Right atrium auricular region (tissue), 2 donors: ENCODE measurements at regions not wholly inside any gene's neighbourhood (a gene's known extent, or its start where the extent isn't known, plus 50 kb on each side); places are given as distances from the start of the nearest gene placed in this dataset.

Experiments
- DNase-seq: peaks from one replicate; pipeline ENCODE4 v3.0.0-alpha.2; 2019; ENCODE audit warnings: low spot score
- H3K27ac ChIP-seq, 2 donors: fragments of 200-600 bp; sonication (generic); 1 replicate in 1 of 2; 2 replicates in 1 of 2; pipeline ENCODE4 v1.5.1; 2016 to 2019
- H3K27me3 ChIP-seq, 2 donors: fragments of 200-600 bp; sonication (generic); one replicate each; pipeline versions ENCODE4 v1.5.1 to v1.6.0; 2017 to 2019
- H3K36me3 ChIP-seq: fragments of 200-600 bp; sonication (generic); one replicate; pipeline ENCODE4 v1.5.1; 2016
- H3K4me1 ChIP-seq, 2 donors: fragments of 200-600 bp; sonication (generic); one replicate each; pipeline versions ENCODE4 v1.5.1 to v1.6.0; 2017 to 2019
- H3K4me3 ChIP-seq, 2 donors: fragments of 200-600 bp; sonication (generic); 1 replicate in 1 of 2; 2 replicates in 1 of 2; pipeline ENCODE4 v1.5.1; 2017 to 2019; ENCODE audit warnings: mild to moderate bottlenecking in 1 of 2, moderate library complexity in 1 of 2
- H3K9me3 ChIP-seq, 2 donors: fragments of 200-600 bp; sonication (generic); one replicate each; pipeline ENCODE4 v1.5.1; 2019
- CTCF ChIP-seq, 2 donors: fragments of 200-600 bp; sonication (generic); IDR thresholded peaks; one replicate each; pipeline ENCODE4 v1.5.1; 2019; ENCODE audit warnings: antibody characterized with exemption in 2 of 2

- no peaks in the 10 kb centered on the region for H3K27me3 ChIP-seq
- no peak for DNase-seq
- H3K9me3 ChIP-seq, result no peaks in the 10 kb centered on the region
- no peak overlapping the region for H3K27ac ChIP-seq
- H3K36me3 ChIP-seq, result no peaks in the 10 kb centered on the region
- H3K4me3 ChIP-seq, result no peak overlapping the region
- H3K4me1 ChIP-seq, result peaks cover 0 to 8% of the 10 kb centered on the region in 2 donors
- no peak for TF ChIP-seq CTCF (IDR thresholded peaks at IDR 0.05)
These were observed 73.4 kb downstream of the DUSP6 start for GRCh38 chr12:89278862-89279261.

- H3K9me3 ChIP-seq, result no peaks in the 10 kb centered on the region
- no peak for DNase-seq
- H3K4me1 ChIP-seq, result peaks cover 0 to 8% of the 10 kb centered on the region in 2 donors
- H3K4me3 ChIP-seq, result no peak overlapping the region
- no peaks in the 10 kb centered on the region for H3K36me3 ChIP-seq
- TF ChIP-seq CTCF (IDR thresholded peaks at IDR 0.05), result no peak
- no peaks in the 10 kb centered on the region for H3K27me3 ChIP-seq
- no peak overlapping the region for H3K27ac ChIP-seq
These were observed 74.1 kb downstream of the DUSP6 start for GRCh38 chr12:89278169-89278568.

GRCh38 chr12:89276860-89277259, 75.4 kb downstream of the DUSP6 start:
- H3K27me3 ChIP-seq, result no peaks in the 10 kb centered on the region
- no peak for DNase-seq
- TF ChIP-seq CTCF (IDR thresholded peaks at IDR 0.05), result no peak
- H3K4me1 ChIP-seq, result peaks cover 0 to 6% of the 10 kb centered on the region in 2 donors
- H3K4me3 ChIP-seq, result no peak overlapping the region
- H3K36me3 ChIP-seq, result no peaks in the 10 kb centered on the region
- H3K27ac ChIP-seq, result no peak overlapping the region
- no peaks in the 10 kb centered on the region for H3K9me3 ChIP-seq

- DNase-seq, result no peak
- H3K4me1 ChIP-seq, result no peaks in the 10 kb centered on the region
- no peaks in the 10 kb centered on the region for H3K27me3 ChIP-seq
- no peaks in the 10 kb centered on the region for H3K9me3 ChIP-seq
- H3K27ac ChIP-seq, result no peak overlapping the region
- no peaks in the 10 kb centered on the region for H3K36me3 ChIP-seq
- no peak overlapping the region for H3K4me3 ChIP-seq
- no peak for TF ChIP-seq CTCF (IDR thresholded peaks at IDR 0.05)
These were observed 78.8 kb downstream of the DUSP6 start for GRCh38 chr12:89273525-89273924.

- H3K27ac ChIP-seq, result no peak overlapping the region
- H3K27me3 ChIP-seq, result no peaks in the 10 kb centered on the region
- no peak for TF ChIP-seq CTCF (IDR thresholded peaks at IDR 0.05)
- no peaks in the 10 kb centered on the region for H3K36me3 ChIP-seq
- no peak for DNase-seq
- H3K4me1 ChIP-seq, result no peaks in the 10 kb centered on the region
- H3K9me3 ChIP-seq, result no peaks in the 10 kb centered on the region
- no peak overlapping the region for H3K4me3 ChIP-seq
These were observed 81.8 kb downstream of the DUSP6 start for GRCh38 chr12:89270548-89270947.

- Histone ChIP-seq H3K27ac (no peak overlapping the region), H3K36me3 (no peaks in the 10 kb centered on the region), H3K9me3 (no peaks in the 10 kb centered on the region), H3K27me3 (no peaks in the 10 kb centered on the region), H3K4me1 (no peaks in the 10 kb centered on the region), H3K4me3 (no peak overlapping the region)
- no peak for DNase-seq
- no peak for TF ChIP-seq CTCF (IDR thresholded peaks at IDR 0.05)
These were observed 83.1 kb downstream of the DUSP6 start for GRCh38 chr12:89269174-89269573.
